Stimulated activated CD4-positive, alpha-beta T cell treated with anti-CD3 and anti-CD28 coated beads, Interleukin-15, amount 100 ng/mL, for 48 hours (primary cell): ENCODE measurements at regions not wholly inside any gene's neighbourhood (a gene's known extent, or its start where the extent isn't known, plus 50 kb on each side); places are given as distances from the start of the nearest gene placed in this dataset.
"Not testable (repeated sequence)": the region's sequence is repeated elsewhere in the genome, so short reads cannot be mapped to it uniquely, and the experiment has no call there.

Experiments
- DNase-seq, 2 donors: peaks; one replicate each; pipeline ENCODE4 v3.0.0-alpha.2; 2020; ENCODE audit warnings: low read depth in 2 of 2

DNA sequence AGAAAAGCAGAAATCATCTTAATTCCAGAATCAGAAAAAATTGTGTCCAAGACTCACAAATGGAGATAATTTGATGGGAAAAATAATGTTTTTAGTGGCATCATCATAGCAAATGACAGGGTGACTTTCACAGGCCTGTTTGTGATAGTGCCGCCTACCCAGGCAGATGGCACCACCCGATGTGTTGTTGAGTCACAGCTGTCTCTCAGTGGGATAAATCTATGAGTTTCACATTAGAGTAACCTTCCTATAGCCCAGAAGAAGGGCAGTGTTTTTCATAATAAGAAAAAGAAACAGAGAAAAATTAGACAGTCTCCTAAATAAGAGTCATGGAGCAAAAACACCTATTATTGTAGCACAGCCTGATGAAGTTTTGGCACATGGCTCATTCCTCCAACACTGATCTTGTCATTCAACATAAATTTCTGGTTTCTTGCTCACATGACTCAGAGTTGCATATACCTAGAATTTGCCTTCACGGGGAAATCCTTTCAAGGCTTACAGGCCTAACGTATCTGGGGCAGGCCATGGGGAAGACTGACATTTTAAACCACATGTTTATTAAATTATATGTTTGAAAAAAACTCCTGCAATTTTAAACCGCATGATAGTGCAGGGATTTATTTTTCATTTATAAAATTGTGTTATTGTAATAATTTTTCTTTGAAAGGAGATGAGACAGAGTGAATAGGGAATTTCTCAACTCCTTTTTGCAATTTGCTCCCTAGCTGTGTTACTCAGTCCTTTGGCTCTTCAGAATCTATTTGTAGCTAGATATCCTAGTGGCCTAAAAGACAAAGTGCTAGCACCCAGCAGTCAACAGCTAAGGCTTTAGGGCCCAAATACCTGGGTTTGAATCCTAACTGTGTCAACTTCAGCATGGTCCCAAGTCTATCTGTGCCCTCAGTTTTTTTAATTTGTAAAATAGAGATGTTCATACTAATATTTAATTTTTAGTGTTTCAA lies 393.7 kb downstream of the NDFIP2 start:
- no peak for DNase-seq

GRCh38 chr13:79871594-79871993 lies 390.6 kb downstream of the NDFIP2 start:
- no peak for DNase-seq

GRCh38 chr13:79870766-79871165 lies 389.8 kb downstream of the NDFIP2 start:
- no peak for DNase-seq

GRCh38 chr13:79870123-79870522 lies 389.2 kb downstream of the NDFIP2 start:
- DNase-seq: no peak

DNA sequence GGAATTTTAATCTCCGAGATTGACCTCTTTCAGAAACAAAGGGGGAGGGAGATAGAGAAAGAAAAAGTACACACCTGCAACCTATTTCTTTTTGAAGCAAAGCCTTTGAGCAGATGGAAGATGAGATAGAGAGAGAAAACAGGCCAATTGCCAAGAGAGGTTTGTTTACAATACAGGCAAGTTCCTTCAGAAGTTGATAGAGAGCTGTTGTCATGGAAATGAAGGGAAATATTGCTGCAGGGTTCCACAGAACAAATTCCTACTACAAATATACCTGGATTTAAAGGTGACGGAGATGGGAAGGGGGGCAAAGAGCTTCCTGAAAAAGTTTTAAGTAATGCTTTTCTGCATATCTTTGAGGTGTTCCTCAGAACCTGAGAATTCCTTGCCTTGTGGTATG lies 388.4 kb downstream of the NDFIP2 start:
- no peak for DNase-seq

- no peak for DNase-seq
Observed at GRCh38 chr13:79867254-79867653, 386.3 kb downstream of the NDFIP2 start.

GRCh38 chr13:79866436-79866835 lies 385.5 kb downstream of the NDFIP2 start:
- no peak for DNase-seq

DNA sequence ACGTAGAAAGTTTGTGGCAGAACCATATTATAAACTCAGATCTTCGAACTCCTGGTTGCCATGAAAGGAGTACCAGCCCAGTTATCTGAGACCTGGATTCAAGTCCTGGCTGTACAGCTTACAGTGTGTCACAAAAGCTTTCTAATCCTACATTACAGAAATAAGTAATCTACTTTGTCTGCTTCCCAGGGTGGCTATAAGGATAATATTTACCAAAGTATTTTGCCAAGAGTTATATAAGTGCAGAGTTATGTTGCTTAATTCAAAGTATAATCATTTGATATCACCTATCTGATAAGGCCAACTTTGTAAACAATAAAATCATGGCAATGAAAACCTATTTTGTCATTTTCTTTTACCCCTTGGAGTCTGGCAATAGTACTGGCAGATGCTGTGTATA lies 381.6 kb downstream of the NDFIP2 start:
- DNase-seq: no peak

- no peak for DNase-seq
Observed at GRCh38 chr13:79861731-79862130, 380.8 kb downstream of the NDFIP2 start.

- no peak for DNase-seq
Observed at GRCh38 chr13:79860791-79861190, 379.8 kb downstream of the NDFIP2 start.

DNA sequence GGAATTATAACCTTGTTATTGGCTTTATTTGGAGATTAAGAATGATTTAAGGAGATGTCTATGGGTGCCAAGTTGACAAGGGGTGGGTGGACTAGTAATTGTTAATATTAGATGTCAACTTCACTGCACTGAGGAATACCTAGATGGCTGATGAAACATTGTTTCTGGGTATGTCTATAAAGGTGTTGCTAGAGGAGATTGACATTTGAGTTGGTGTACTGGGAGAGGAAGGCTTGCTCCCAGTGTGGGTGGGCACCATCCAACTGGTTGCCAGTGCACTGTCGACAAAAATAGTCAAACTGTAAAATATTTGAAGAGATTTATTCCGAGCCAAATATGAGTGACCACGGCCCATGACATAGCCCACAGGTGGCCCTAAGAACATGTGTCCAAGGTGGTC lies 378.8 kb downstream of the NDFIP2 start:
- DNase-seq: no peak

GRCh38 chr13:79853251-79853650 lies 372.3 kb downstream of the NDFIP2 start:
- no peak for DNase-seq

GRCh38 chr13:79851318-79851717 lies 370.4 kb downstream of the NDFIP2 start:
- DNase-seq: no peak

GRCh38 chr13:79847882-79848592 lies 367.1 kb downstream of the NDFIP2 start:
- no peak for DNase-seq

DNA sequence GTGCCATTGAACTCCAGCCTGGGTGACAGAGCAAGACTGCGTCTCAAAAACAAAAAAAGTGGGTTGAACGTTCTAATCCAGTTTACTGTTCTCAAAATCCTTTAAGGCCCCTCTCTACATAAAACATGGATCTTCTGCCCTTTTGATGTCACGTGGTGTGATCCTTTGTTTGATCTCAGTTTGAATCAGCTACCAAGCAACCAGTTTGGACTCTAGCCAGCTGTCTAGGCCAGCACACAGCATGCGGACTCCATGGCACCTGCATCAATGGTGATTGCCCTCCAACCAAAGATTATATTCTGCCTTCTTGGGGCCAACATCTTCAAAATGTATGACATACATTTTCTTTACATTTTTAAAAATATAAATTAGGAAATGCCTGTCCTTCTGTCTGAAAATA lies 365.4 kb downstream of the NDFIP2 start:
- DNase-seq: no peak

DNA sequence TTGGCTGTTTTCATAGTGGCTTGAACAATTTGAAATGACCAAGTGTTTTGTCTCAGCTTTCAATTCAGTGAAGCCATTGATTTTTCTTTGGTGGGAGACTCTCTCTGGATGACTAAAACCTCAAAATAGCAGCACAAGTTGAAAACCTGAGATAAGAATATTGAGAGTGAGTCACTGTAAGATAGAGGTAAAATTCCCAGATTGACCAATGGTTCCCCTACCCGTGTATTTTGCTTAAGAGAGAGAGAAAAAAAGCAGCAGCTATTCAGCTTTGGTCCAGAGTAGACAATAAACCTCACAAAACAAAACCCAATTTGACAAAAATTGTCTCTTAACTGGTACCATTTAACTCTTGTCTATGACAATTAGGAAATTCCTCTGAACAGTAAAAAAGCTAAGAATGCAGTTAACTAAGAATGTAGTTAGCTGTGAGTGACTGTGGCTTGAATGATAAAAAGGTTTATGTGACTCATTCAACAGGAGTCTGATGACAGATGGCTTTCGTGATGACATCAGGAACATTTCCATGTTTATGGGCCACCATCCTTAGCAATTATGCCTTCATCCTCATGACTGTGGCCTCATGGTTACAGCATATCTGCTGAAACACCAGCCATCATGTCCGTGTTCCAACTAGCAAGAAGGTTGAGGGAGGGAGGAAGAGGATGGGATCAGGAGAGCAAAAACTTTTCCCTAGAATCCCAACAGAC lies 356.9 kb downstream of the NDFIP2 start:
- no peak for DNase-seq

DNA sequence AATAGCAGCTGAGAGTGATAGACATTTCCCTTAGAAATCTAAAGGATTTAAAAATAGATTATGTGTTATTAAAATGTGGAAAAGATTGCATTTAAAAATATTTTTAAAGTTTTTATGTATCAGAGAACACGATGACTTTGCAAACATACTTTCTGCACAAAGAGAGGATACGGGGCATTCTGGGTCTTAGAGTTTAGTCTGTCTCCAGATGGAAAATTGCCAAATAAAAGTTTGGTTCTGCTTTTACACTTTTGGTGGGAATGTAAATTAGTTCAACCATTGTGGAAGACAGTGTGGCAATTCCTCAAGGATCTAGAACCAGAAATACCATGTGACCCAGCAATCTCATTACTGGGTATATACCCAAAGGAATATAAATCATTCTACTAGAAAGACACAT lies 355.2 kb downstream of the NDFIP2 start:
- not testable (repeated sequence) for DNase-seq

DNA sequence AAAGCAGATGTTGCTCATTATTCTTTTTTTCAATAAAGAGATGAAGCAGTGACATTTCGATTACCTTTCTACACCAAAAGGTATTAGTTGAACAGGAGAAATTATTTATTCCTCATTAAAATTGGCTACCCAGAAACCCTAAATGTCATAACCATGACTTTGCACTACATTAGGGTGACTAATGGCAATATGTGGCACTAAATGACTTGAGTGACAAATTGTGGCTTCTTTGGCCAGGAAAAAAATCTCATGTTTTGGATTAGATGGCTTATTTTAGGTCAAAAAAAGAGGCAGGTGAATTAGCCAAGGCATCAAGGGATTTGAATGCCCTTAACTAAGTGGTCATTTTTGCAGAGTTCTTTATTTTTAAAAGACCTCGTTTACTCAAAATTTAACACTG lies 353.9 kb downstream of the NDFIP2 start:
- no peak for DNase-seq

DNA sequence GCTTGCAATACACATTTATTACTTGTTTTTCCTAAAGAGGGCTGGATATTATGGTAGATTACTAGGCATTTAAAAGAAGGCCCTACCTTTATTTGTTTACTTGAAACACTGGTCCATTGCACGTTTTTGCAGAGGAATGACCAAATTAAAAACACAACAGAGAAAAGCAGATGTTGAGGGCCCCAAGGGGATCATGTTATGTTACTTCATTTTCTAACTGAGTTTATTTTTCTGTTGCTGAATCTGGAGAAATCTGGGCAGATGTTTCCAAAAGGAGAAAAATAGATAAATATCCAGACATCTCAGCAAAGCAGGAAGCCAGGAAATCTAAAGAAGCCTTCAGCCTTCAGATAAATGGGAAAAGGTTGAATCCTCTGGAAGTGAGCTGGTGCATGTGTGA lies 353.0 kb downstream of the NDFIP2 start:
- DNase-seq: no peak

DNA sequence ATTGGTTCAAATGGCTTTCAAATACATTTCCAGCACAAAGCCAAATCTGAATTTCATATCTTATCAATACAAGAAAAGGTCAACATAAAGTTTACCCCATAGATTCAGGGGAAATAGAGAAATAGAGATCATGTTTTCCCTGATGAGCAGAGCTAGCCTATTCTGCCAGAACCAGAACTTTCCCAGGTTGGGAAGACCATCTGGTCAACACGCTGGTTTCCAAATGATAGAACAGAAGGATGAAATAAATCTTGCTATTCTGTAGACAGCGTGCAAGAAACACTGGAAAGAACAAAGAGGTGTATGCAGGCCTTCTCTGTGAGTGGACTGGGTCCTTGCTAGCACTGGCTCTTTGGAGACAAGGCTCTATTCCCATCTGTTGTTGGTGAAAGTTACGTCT lies 350.6 kb downstream of the NDFIP2 start:
- DNase-seq: no peak

GRCh38 chr13:79830945-79831344 lies 350.0 kb downstream of the NDFIP2 start:
- no peak for DNase-seq

- no peak for DNase-seq
Observed at GRCh38 chr13:79830426-79830825, 349.5 kb downstream of the NDFIP2 start.
